ENCODE measurements at regions not wholly inside any gene's neighbourhood (a gene's known extent, or its start where the extent isn't known, plus 50 kb on each side); places are given as distances from the start of the nearest gene placed in this dataset.
"Not testable (repeated sequence)": the region's sequence is repeated elsewhere in the genome, so short reads cannot be mapped to it uniquely, and the experiment has no call there.

GRCh38 chr1:53399370-53400133 is 59.6 kb upstream of the DMRTB1 start:
- H3K9me3 ChIP-seq (replicated peaks; ENCODE audit: control insufficient read depth, low read depth, low read length); H3K4me1 ChIP-seq (ENCODE audit: control insufficient read depth, insufficient read depth, low read length); H3K27me3 ChIP-seq (ENCODE audit: control insufficient read depth, insufficient read depth, low read length): not testable (repeated sequence)

GRCh38 chr1:53400761-53401674 is 58.2 kb upstream of the DMRTB1 start:
- Histone ChIP-seq H3K4me3 (ENCODE audit: low read length) (no peak overlapping the region), H3K27ac (ENCODE audit: low read length) (no peak overlapping the region), H3K27me3 (ENCODE audit: control insufficient read depth, insufficient read depth, low read length) (peaks cover 6% of the 10 kb centered on the region), H3K36me3 (ENCODE audit: control insufficient read depth, insufficient read depth, low read length) (no peaks in the 10 kb centered on the region), H3K4me1 (ENCODE audit: control insufficient read depth, insufficient read depth, low read length) (no peaks in the 10 kb centered on the region), H3K9me3 (replicated peaks; ENCODE audit: control insufficient read depth, low read depth, low read length) (no peaks in the 10 kb centered on the region)
- whole genome bisulfite sequencing (ENCODE audit: insufficient coverage) = 65% methylated on average over 13 of the region's 14 CpGs
- no peak for DNase-seq

More at GRCh38 chr1:53399370-53400133, 59.6 kb upstream of the DMRTB1 start:
- 82% methylated on average over 11 of the region's 15 CpGs for WGBS (ENCODE audit: insufficient coverage)
- H3K27ac ChIP-seq (ENCODE audit: low read length); H3K4me3 ChIP-seq (ENCODE audit: low read length); H3K36me3 ChIP-seq (ENCODE audit: control insufficient read depth, insufficient read depth, low read length); DNase-seq: not testable (repeated sequence)

GRCh38 chr1:53401813-53402745 is 57.1 kb upstream of the DMRTB1 start:
- H3K9me3 ChIP-seq (replicated peaks; ENCODE audit: control insufficient read depth, low read depth, low read length) = no peaks in the 10 kb centered on the region
- H3K27me3 ChIP-seq (ENCODE audit: control insufficient read depth, insufficient read depth, low read length) = peaks cover 7% of the 10 kb centered on the region
- H3K27ac ChIP-seq (ENCODE audit: low read length) = no peak overlapping the region
- H3K4me1 ChIP-seq (ENCODE audit: control insufficient read depth, insufficient read depth, low read length) = no peaks in the 10 kb centered on the region
- H3K4me3 ChIP-seq (ENCODE audit: low read length) = no peak overlapping the region
- H3K36me3 ChIP-seq (ENCODE audit: control insufficient read depth, insufficient read depth, low read length) = no peaks in the 10 kb centered on the region
- no peak for DNase-seq
- WGBS (ENCODE audit: insufficient coverage) = 84% methylated on average over 7 of the region's 11 CpGs

GRCh38 chr1:53402891-53403655 is 56.1 kb upstream of the DMRTB1 start:
- H3K4me1 ChIP-seq (ENCODE audit: control insufficient read depth, insufficient read depth, low read length) = no peaks in the 10 kb centered on the region
- H3K36me3 ChIP-seq (ENCODE audit: control insufficient read depth, insufficient read depth, low read length) = no peaks in the 10 kb centered on the region
- no peak for DNase-seq
- H3K27me3 ChIP-seq (ENCODE audit: control insufficient read depth, insufficient read depth, low read length) = peaks cover 9% of the 10 kb centered on the region
- WGBS (ENCODE audit: insufficient coverage) = 84% methylated on average over 7 of the region's 10 CpGs
- H3K9me3 ChIP-seq (replicated peaks; ENCODE audit: control insufficient read depth, low read depth, low read length) = no peaks in the 10 kb centered on the region
- no peak overlapping the region for H3K4me3 ChIP-seq (ENCODE audit: low read length)
- H3K27ac ChIP-seq (ENCODE audit: low read length) = no peak overlapping the region

GRCh38 chr1:53405737-53406136 is 53.5 kb upstream of the DMRTB1 start:
- peaks cover 24% of the 10 kb centered on the region for H3K27me3 ChIP-seq (ENCODE audit: control insufficient read depth, insufficient read depth, low read length)
- no peak overlapping the region for H3K27ac ChIP-seq (ENCODE audit: low read length)
- H3K9me3 ChIP-seq (replicated peaks; ENCODE audit: control insufficient read depth, low read depth, low read length) = no peaks in the 10 kb centered on the region

GRCh38 chr1:53406551-53407235 is 52.5 kb upstream of the DMRTB1 start:
- no peak overlapping the region for H3K4me3 ChIP-seq (ENCODE audit: low read length)
- 79% methylated on average over 4 of the region's 4 CpGs for WGBS (ENCODE audit: insufficient coverage)
- H3K4me1 ChIP-seq (ENCODE audit: control insufficient read depth, insufficient read depth, low read length) = no peaks in the 10 kb centered on the region
- no peaks in the 10 kb centered on the region for H3K36me3 ChIP-seq (ENCODE audit: control insufficient read depth, insufficient read depth, low read length)
- H3K9me3 ChIP-seq (replicated peaks; ENCODE audit: control insufficient read depth, low read depth, low read length) = no peaks in the 10 kb centered on the region
- H3K27me3 ChIP-seq (ENCODE audit: control insufficient read depth, insufficient read depth, low read length) = peaks cover 24% of the 10 kb centered on the region
- DNase-seq = no peak
- H3K27ac ChIP-seq (ENCODE audit: low read length) = no peak overlapping the region

More at GRCh38 chr1:53405737-53406136, 53.5 kb upstream of the DMRTB1 start:
- Histone ChIP-seq H3K4me3 (ENCODE audit: low read length) (no peak overlapping the region), H3K36me3 (ENCODE audit: control insufficient read depth, insufficient read depth, low read length) (no peaks in the 10 kb centered on the region), H3K4me1 (ENCODE audit: control insufficient read depth, insufficient read depth, low read length) (no peaks in the 10 kb centered on the region)
- no peak for DNase-seq
- 62% methylated on average over 6 of the region's 7 CpGs for WGBS (ENCODE audit: insufficient coverage)

GRCh38 chr1:53408013-53408754 is 51.0 kb upstream of the DMRTB1 start:
- H3K4me3 ChIP-seq (ENCODE audit: low read length) = no peak overlapping the region
- H3K36me3 ChIP-seq (ENCODE audit: control insufficient read depth, insufficient read depth, low read length) = no peaks in the 10 kb centered on the region
- peaks cover 28% of the 10 kb centered on the region for H3K27me3 ChIP-seq (ENCODE audit: control insufficient read depth, insufficient read depth, low read length)
- no peaks in the 10 kb centered on the region for H3K4me1 ChIP-seq (ENCODE audit: control insufficient read depth, insufficient read depth, low read length)
- no peak for DNase-seq
- H3K9me3 ChIP-seq (replicated peaks; ENCODE audit: control insufficient read depth, low read depth, low read length) = no peaks in the 10 kb centered on the region
- WGBS (ENCODE audit: insufficient coverage) = 95% methylated on average over 6 of the region's 6 CpGs
- H3K27ac ChIP-seq (ENCODE audit: low read length) = no peak overlapping the region

GRCh38 chr1:53408755-53409129 is 50.5 kb upstream of the DMRTB1 start:
- no peak for DNase-seq
- 72% methylated on average over 6 of the region's 7 CpGs for WGBS (ENCODE audit: insufficient coverage)
- no peaks in the 10 kb centered on the region for H3K9me3 ChIP-seq (replicated peaks; ENCODE audit: control insufficient read depth, low read depth, low read length)
- H3K27me3 ChIP-seq (ENCODE audit: control insufficient read depth, insufficient read depth, low read length) = peaks cover 30% of the 10 kb centered on the region
- H3K4me3 ChIP-seq (ENCODE audit: low read length) = no peak overlapping the region
- no peaks in the 10 kb centered on the region for H3K4me1 ChIP-seq (ENCODE audit: control insufficient read depth, insufficient read depth, low read length)
- H3K36me3 ChIP-seq (ENCODE audit: control insufficient read depth, insufficient read depth, low read length) = no peaks in the 10 kb centered on the region
- H3K27ac ChIP-seq (ENCODE audit: low read length) = no peak overlapping the region

All from muscle of leg (tissue), 3 donors.